Left colon (tissue), 2 donors: ENCODE measurements at regions not wholly inside any gene's neighbourhood (a gene's known extent, or its start where the extent isn't known, plus 50 kb on each side); places are given as distances from the start of the nearest gene placed in this dataset.

Source experiments
- ATAC-seq: fragments of 200-7000 bp; cut with Tn5 transposase; one replicate; pipeline ENCODE4 v1.9.1; 2020; ENCODE audit warnings: mild to moderate bottlenecking, moderate library complexity
- DNase-seq, 2 donors: peaks; one replicate each; pipeline ENCODE4 v3.0.0-alpha.2; 2020
- intact Hi-C, 2 donors: fragments of 100-400 bp; cut with DNase I in 1 of 2; cut with micrococcal nuclease in 1 of 2; formaldehyde crosslinking; loops; one replicate each; pipeline versions ENCODE4 v1.11.2 to v1.14.0; 2022; cut with DNase I, micrococcal nuclease
- donor health status: DM: no; HTN: no; CAD: no.
- donor health status: DM: yes; HTN: yes; CAD: no.

DNA sequence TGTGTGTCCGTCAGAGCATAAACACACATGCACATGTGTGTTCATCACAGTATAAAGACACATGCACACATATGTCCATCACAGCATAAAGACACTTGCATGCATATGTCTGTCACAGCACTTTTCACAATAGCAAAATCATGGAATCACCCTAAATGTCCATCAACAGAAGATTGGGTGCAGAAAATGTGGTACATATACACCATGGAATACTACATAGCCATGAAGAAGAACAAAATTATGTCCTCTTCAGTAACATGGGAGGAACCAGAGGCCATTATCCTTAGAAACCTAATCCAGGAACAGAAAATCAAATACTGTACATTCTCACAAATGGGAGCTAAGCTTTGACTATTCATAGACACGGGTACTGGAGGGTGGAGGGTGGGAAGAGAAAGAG, 732.2 kb downstream of the GALR1 start:
- intact Hi-C loops, result loop anchor here in 1 of 2 donors (10.0 kb wide), 1 partner anchor 57 kb away; no protein-coding TSS in a partner anchor
- no peak for ATAC-seq

DNA sequence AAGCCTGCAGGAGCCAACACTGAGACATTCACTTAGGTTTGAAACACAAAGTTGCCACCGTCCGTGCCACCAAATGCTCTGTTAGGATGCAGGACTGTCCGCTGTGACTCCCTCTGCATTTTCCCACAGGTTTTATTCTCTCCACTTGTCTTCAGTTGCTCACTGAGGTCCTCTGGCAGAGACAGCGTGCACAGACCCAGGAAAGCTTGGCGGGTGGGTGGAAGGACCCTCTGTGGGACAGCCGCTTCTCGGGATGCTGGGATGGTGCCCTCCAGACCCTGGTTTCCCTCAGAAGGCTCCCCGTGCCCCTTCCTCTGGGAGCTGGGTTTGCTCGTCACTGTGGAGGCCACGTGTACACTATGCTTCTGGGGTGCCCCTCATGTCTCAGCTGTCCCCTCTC, 733.6 kb downstream of the GALR1 start:
- intact Hi-C loops, result loop anchor here in 1 of 2 donors (10.0 kb wide), 1 partner anchor 58 kb away; no protein-coding TSS in a partner anchor

More for the DNA sequence above, 732.2 kb downstream of the GALR1 start:
- DNase-seq, result no peak

DNA sequence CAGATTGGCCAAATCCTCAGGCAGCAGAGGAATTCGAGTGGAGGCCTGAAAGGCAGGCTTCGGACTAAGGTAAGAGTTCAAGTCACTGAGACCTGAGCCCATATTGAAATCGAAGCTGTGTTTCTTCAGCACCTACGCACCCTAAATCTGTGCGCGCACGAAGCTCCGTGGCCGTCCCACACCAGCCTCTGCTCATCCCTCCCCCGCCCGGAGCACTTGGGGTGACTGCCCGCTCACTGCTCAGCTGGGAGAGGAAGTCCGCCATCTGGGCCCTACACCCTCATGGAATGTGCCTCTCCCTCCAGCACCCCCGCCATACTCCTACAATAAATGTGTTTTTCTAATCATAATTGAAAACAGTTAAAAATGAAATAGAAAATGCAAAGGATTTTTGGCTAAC, 734.5 kb downstream of the GALR1 start:
- DNase-seq, result no peak
- no peak for ATAC-seq
- intact Hi-C loops, result loop anchor here in 1 of 2 donors (10.0 kb wide), 1 partner anchor 59 kb away; no protein-coding TSS in a partner anchor

More for the DNA sequence above, 733.6 kb downstream of the GALR1 start:
- DNase-seq, result no peak
- ATAC-seq, result no peak

DNA sequence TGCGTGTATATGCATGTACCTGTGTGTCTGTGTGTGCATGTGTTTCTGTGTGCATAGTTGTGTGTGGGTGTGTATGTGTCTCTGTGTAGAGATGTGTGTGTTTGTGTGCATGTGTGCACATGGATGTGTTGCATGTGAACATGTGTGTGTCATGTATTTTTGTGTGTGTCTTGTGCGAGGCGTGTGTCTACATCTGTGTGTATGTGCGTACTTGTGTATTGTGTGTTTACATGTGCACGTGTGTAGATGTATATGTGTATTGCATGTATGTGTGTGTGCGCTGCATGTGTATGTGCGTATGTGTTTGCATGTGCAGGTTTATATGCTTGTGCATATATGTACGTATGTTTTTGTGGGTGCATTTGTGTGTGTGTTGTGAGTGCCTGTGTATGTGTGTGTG, 735.2 kb downstream of the GALR1 start:
- DNase-seq (no peak), ATAC-seq (no peak)
- intact Hi-C loops, result loop anchor here in 1 of 2 donors (10.0 kb wide), 1 partner anchor 60 kb away; no protein-coding TSS in a partner anchor

DNA sequence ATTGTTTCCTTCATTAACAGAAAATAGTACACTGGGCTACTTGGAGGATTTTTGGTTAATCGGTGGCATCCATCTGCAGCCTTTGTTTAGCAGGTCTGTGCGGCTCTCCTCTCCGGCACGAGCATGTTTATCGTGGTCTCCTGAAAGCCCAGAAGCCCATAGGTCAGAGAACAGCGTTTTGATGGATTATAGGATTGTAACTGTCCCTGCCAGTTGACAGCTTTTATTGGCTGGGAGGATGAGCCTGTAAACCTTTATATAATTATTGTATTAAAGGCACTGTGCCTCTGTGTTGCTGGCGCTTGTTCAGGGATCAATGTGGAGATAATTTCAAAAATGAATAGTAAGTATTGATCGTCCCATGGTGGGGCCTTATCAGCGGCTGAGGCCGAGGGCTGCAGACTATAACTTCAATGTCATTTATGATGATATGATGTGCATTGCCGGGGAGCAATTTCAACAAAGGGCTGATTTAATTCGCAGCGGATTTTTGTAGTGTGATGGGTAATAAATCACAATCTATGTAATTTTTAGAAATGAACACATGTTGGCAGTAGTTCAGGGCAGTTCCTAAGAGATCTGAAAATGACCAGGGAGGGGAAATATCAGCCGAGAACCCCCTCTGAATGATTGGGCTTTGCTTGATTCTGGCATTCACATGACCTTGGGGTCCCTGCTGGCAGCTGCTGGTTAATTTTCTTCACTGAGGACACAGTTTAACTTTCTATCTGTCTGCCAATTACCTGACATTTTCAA, 736.1 kb downstream of the GALR1 start:
- no peak for DNase-seq
- intact Hi-C loops, result loop anchor here in 1 of 2 donors (10.0 kb wide), 1 partner anchor 61 kb away; no protein-coding TSS in a partner anchor
- ATAC-seq, result no peak

DNA sequence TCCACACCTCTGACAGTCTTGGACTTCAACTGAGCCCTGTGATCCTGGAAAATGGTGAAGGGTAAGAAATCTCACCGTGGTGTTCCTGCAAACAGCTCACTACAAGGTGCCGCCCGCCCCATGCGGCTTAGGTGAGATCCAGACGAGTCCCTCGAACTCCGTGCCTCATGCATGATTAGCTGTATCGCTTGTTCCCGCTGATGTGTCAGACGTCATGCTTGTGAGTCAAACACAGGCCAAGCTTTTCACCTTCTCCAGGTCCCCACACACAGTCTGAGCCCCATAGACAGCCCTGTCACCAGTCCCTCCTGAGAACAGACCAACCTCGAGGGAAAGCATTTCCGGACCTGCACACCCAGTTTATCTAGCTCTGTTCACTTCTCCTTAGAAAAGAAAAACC, 740.5 kb downstream of the GALR1 start:
- no peak for DNase-seq
- no peak for ATAC-seq
- intact Hi-C loops, result no loop called here

DNA sequence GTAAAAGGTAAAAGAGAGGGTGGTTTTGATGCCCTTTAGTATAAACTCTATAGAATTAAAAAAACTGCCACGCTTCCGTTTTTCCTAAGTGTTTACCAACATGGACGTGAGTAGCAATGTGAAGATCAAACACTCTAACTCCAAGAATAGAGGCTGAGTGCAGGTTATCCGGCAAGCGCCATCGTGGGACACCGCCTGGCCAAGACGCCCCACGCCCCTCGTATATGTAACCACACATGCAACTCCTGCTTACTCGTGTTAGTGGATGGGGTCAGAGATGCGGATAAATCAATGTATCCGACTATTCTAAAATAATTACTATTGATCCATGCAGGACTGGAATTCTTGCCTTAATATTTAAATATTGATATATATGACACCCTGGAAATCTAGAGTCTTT, 741.3 kb downstream of the GALR1 start:
- intact Hi-C loops, result no loop called here
- DNase-seq (no peak), ATAC-seq (no peak)

DNA sequence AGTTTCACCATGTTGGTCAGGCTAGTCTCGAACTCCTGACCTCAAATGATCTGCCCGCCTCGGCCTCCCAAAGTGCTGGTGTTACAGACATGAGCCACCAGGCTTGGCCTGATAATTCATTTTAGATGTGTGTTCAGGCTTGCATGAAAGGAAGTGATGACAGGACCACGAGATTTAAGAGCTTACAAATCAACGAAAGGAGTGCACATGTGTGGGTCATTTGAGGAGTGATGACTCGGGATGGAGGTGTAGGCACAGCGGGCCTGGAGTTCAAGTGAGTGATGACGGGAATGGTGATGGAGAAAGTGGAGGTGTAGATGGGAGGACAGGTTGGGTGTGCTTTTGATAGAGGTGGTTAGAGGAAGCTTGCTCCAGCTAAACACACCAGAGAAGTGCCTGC, 742.4 kb downstream of the GALR1 start:
- intact Hi-C loops, result no loop called here
- DNase-seq (no peak), ATAC-seq (no peak)

DNA sequence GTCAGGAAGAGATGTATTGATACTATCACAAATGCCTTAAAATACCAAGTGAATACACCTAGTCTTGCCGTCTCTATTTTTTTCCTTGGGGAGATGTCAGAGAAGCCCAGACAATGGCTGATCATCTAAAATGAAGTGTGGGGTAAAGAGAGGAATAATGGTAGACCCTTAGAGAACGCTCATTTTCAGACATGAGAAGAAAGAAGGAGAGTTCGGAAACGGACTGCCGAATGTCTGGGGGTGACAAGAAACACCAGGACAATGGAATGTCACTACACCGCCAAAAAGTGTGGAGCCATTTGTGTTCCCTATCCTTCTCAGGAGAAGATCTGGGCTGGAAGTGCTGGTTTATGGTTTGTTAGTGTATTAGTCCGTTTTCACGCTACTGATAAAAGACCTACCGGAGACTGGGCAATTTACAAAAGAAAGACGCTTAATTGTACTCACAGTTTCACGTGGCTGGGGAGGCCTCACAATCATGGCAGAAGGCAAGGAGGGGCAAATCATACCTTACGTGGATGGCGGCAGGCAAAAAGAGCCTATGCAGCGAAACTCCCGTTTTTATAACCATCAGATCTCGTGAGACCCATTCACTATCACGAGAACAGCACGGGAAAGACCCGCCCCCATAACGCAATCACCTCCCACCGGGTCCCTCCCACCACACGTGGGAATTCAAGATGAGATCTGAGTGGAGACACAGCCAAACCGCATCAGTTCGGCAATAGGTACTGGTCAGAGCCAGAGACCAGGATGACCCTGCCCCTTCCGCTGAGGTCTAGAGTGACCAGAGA, 743.7 kb downstream of the GALR1 start:
- no peak for ATAC-seq
- intact Hi-C loops, result no loop called here
- DNase-seq, result no peak

DNA sequence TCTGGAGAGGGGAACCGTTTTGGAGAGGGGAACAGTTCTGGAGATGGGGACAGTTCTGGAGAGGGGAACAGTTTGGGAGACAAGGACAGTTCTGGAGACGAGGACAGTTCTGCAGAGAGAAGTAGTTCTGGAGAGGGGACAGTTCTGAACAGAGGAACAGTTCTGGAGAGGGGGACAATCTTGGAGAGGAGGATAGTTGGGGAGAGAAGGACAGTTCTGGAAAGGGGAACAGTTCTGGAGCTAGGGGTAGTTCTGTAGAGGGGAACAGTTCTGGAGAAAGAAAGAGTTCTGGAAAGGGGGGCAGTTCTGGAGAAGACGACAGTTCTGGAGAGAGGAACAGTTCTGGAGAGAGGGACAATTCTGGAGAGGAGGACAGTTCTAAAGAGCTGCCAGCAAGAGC, 745.9 kb downstream of the GALR1 start:
- ATAC-seq, result no peak

DNA sequence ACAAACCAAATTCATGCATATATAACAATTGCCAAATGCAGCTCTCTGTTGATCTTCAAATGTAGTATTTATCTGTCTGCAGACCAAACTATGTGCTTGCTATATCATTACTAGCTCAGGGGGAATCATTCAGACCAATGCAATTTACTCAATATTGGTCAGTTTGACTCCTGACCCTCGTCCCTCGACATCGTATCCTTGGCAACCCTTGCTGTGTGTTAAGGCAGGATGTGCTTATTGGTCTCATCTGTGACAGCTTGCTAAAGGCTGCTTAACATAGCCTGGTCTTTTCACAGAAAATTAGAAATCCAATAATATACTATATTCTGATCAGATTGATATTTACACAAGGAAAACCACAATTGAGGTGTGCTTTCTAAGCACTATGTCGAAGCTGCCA, 747.1 kb downstream of the GALR1 start:
- intact Hi-C loops, result no loop called here
- DNase-seq (no peak), ATAC-seq (no peak)

More for the DNA sequence above, 745.9 kb downstream of the GALR1 start:
- no peak for DNase-seq
- intact Hi-C loops, result no loop called here

DNA sequence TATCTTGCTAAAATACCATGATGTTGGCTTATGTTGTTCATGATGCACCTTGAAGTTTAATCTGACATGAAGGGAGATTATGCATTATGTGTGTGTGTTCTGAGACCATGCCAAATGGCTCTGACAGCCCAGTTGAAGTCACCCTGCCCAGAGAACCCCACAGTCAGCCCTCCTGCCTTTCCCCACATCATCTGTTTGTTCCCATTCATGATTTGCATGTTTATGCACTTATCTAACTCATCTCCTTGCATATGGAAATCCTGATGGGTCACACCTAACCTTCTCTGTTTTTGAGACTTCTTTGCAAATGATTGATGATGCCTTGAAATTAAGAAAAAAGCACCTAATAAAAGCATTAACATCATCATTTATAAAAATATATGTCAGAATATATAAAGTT, 752.2 kb downstream of the GALR1 start:
- ATAC-seq, result no peak
- no peak for DNase-seq
- intact Hi-C loops, result no loop called here

DNA sequence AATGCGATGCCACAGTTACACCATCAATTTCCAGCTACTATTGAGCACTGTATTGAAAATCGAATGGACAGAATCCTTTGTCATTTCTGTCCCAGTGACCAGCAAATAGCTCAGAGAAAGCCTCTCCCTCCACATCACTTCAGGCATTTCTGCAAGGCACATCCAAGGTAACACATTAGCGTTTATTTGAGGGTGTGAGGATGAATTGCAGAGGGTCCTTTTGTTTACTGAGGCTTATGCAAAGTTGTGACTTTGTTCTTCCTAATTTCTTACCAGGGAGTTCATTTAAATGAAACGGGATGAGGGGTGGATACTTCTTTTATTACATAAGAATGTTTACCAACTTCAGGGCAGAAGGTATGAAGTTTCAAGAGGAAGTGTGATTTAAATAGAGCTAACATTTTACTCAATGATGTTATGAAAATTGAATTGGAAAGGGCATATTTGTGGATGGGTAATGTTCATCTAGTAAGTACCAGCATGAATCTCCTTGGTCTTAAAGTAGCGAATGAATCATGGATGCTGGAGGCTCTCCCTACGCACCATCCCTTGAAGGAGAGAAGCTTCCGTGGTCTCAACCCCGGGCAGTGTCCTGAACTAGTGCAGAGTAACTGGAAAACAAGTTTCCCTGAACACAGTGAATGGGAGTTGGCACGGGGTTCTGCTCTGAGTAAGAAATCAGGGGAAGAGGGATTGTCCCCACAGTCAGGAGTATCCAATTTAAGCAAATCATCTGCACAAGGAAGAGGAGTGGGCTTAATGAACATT, 756.5 kb downstream of the GALR1 start:
- intact Hi-C loops, result no loop called here
- no peak for ATAC-seq
- no peak for DNase-seq

DNA sequence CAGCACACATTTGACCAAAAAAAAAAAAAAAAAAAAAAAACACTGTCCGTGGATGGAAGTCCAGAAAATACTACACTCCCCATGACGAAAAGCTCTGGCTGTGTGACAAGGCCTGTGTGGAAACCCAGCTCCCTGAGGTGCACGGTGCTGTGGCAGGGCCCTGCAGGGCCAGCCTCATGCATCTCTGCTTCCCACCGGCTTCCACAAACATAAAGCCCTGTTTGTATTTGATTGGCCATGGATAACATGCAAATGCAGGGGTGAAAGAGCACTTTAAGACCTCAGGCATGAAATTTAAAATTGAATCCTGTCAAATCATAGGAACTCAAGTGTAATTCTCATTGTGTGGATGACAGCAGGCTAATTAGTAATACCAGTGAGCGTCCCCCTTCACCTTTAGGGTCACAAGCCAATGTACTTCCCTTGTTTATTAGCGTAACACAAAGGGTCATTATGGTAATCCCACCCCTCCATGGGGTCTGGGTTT, 757.2 kb downstream of the GALR1 start:
- no peak for ATAC-seq
- intact Hi-C loops, result no loop called here
- no peak for DNase-seq

DNA sequence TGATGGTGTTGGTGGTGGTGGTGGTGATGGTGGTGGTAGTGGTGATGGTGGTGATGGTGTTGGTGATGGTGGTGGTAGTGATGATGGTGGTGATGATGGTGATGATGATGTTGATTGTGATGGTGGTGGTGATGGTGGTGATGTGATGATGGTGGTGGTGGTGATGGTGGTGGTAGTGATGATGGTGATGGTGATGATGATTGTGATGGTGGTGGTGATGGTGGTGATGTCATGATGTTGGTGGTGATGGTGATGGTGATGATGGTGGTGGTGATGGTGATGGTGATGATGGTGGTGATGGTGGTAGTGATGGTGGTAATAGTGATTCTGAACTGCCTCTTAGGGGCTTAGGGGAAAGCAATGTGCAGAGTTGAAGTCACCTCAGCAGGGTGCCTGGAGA, 760.7 kb downstream of the GALR1 start:
- intact Hi-C loops, result no loop called here
- no peak for ATAC-seq
- DNase-seq, result no peak

DNA sequence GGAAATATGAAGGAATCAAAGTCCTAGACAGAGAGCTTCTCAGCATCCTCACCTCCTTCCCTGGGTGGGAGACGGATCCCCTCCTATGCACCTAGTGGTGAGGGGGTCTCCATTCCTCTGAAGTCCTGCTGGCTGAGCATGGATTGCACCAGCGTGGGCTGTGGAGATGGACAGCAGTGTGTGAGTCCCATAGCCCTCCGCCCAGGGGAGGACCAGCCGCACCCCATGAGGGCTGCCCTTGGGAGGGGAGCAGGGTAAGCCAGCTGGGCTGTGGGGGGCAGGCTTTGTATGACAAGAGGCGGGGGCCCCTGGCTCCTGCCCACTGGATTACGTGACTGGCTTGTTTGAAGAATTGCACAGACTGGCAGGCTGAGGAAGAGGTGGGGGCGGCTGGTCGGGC, 768.2 kb downstream of the GALR1 start:
- intact Hi-C loops, result no loop called here
- ATAC-seq, result no peak
- no peak for DNase-seq

DNA sequence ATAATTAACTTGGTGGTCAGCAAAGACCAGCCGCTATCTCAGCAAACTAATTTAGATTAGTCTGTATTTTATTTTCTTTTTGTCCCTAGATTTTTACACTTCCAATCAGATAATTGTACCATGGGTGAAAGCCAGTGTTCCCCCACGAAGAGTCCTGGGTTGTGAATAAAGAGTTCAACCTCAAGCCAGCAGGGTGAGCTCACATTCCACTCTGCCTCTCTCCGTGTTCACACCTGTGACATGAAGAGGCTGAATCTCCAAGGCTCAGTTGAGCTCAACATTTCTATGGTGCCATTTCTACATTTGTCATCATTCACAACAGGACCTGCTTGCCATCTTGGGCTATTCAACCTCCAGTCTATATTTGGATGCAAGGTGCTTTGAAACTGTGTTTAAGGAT, 771.5 kb downstream of the GALR1 start:
- intact Hi-C loops, result no loop called here
- DNase-seq, result no peak
- ATAC-seq, result no peak

DNA sequence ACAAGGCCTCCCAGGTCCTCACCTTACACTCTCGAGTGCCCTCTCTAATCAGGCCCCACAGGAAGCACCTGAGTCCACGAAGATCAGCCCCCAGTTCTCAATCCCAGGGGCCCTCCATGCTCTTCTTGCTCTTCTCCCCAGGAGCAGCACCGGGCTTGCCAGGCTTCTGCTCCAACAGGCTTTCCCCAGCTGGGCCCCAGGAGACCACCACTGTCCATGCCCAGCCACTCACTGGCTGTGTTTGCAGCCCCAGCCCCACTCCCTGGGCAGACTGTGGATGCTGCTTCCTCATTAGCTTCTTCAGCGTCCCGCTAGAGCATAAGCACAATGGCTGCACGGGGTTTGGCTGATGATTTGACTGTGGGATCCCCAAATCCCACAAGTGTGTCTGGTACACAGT, 781.9 kb downstream of the GALR1 start:
- ATAC-seq (no peak), DNase-seq (no peak)
- intact Hi-C loops, result no loop called here

DNA sequence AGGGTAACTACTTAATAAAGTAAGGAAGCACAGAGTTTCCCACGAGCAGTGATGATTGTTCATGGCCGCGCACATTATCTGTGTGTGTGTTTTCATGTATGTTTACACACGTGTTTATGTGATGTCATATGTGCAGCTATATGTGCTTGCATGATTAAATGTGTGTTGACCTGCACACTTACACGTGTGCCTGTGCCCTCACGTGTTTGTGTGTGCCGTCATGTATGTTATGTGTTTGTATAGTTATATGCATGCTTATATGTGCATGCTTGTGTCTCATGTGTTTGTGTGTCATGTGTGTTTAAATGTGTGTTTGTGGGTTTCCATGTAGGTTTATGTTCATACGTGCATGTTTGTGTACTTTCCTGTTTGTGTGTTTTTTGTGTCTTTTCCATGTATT, 782.3 kb downstream of the GALR1 start:
- DNase-seq, result no peak
- no peak for ATAC-seq
- intact Hi-C loops, result no loop called here
